ENCODE measurements at regions not wholly inside any gene's neighbourhood (a gene's known extent, or its start where the extent isn't known, plus 50 kb on each side); places are given as distances from the start of the nearest gene placed in this dataset.

- Histone ChIP-seq H2AFZ (ENCODE audit: low read depth, low read length, severe bottlenecking) (no peak overlapping the region), H3K9ac (ENCODE audit: low read length) (no peak overlapping the region), H3K9me3 (ENCODE audit: insufficient read depth, low read length) (no peaks in the 10 kb centered on the region), H3K4me3 (ENCODE audit: insufficient read depth, low read length, poor library complexity, severe bottlenecking) (no peak overlapping the region), H3F3A (ENCODE audit: insufficient read depth) (no peaks in the 10 kb centered on the region), H3K4me2 (ENCODE audit: low read depth, low read length, poor library complexity, severe bottlenecking) (no peak overlapping the region), H4K20me1 (ENCODE audit: low read depth, low read length) (no peaks in the 10 kb centered on the region), H3K9me2 (replicated peaks; ENCODE audit: insufficient read depth, low read length) (no peaks in the 10 kb centered on the region), H3K79me2 (ENCODE audit: insufficient read depth, low read length) (no peaks in the 10 kb centered on the region), H3K36me3 (ENCODE audit: low read length) (no peaks in the 10 kb centered on the region), H3K27me3 (ENCODE audit: low read length) (no peaks in the 10 kb centered on the region), H3K27ac (ENCODE audit: low read depth, low read length) (no peak overlapping the region)
- TF ChIP-seq EZH2phosphoT487 (conservative IDR thresholded peaks at IDR 0.05; ENCODE audit: low read length) = no peak
- no peak for TF ChIP-seq CTCF (IDR thresholded peaks at IDR 0.05; ENCODE audit: insufficient read depth, low read length, poor library complexity, severe bottlenecking)
Measured at GRCh38 chr3:22691856-22692628, 511.1 kb upstream of the UBE2E2 start.

GRCh38 chr3:22700876-22701275 is 502.3 kb upstream of the UBE2E2 start:
- H4K20me1 ChIP-seq (ENCODE audit: low read depth, low read length) = no peaks in the 10 kb centered on the region
- no peak overlapping the region for H3K4me2 ChIP-seq (ENCODE audit: low read depth, low read length, poor library complexity, severe bottlenecking)

GRCh38 chr3:22704166-22704565 is 499.0 kb upstream of the UBE2E2 start:
- Histone ChIP-seq H3K4me2 (ENCODE audit: low read depth, low read length, poor library complexity, severe bottlenecking) (no peak overlapping the region), H3K9me3 (ENCODE audit: insufficient read depth, low read length) (no peaks in the 10 kb centered on the region), H3K27ac (ENCODE audit: low read depth, low read length) (no peak overlapping the region), H3K36me3 (ENCODE audit: low read length) (no peaks in the 10 kb centered on the region), H4K20me1 (ENCODE audit: low read depth, low read length) (no peaks in the 10 kb centered on the region), H2AFZ (ENCODE audit: low read depth, low read length, severe bottlenecking) (no peak overlapping the region), H3F3A (ENCODE audit: insufficient read depth) (no peaks in the 10 kb centered on the region), H3K9me2 (replicated peaks; ENCODE audit: insufficient read depth, low read length) (no peaks in the 10 kb centered on the region), H3K9ac (ENCODE audit: low read length) (no peak overlapping the region), H3K79me2 (ENCODE audit: insufficient read depth, low read length) (no peaks in the 10 kb centered on the region), H3K4me3 (ENCODE audit: insufficient read depth, low read length, poor library complexity, severe bottlenecking) (no peak overlapping the region), H3K27me3 (ENCODE audit: low read length) (no peaks in the 10 kb centered on the region)
- TF ChIP-seq EZH2phosphoT487 (conservative IDR thresholded peaks at IDR 0.05; ENCODE audit: low read length) (no peak), CTCF (IDR thresholded peaks at IDR 0.05; ENCODE audit: insufficient read depth, low read length, poor library complexity, severe bottlenecking) (no peak)

More at GRCh38 chr3:22700876-22701275, 502.3 kb upstream of the UBE2E2 start:
- H3K9me3 ChIP-seq (ENCODE audit: insufficient read depth, low read length) = no peaks in the 10 kb centered on the region
- H3K36me3 ChIP-seq (ENCODE audit: low read length) = no peaks in the 10 kb centered on the region
- H3K9ac ChIP-seq (ENCODE audit: low read length) = no peak overlapping the region
- H3K27me3 ChIP-seq (ENCODE audit: low read length) = no peaks in the 10 kb centered on the region
- H3K27ac ChIP-seq (ENCODE audit: low read depth, low read length) = no peak overlapping the region
- H2AFZ ChIP-seq (ENCODE audit: low read depth, low read length, severe bottlenecking) = no peak overlapping the region
- no peak for TF ChIP-seq CTCF (IDR thresholded peaks at IDR 0.05; ENCODE audit: insufficient read depth, low read length, poor library complexity, severe bottlenecking)
- no peak for TF ChIP-seq EZH2phosphoT487 (conservative IDR thresholded peaks at IDR 0.05; ENCODE audit: low read length)
- H3K4me3 ChIP-seq (ENCODE audit: insufficient read depth, low read length, poor library complexity, severe bottlenecking) = no peak overlapping the region
- H3F3A ChIP-seq (ENCODE audit: insufficient read depth) = no peaks in the 10 kb centered on the region
- H3K9me2 ChIP-seq (replicated peaks; ENCODE audit: insufficient read depth, low read length) = no peaks in the 10 kb centered on the region
- H3K79me2 ChIP-seq (ENCODE audit: insufficient read depth, low read length) = no peaks in the 10 kb centered on the region
